ENCODE measurements at regions not wholly inside any gene's neighbourhood (a gene's known extent, or its start where the extent isn't known, plus 50 kb on each side); places are given as distances from the start of the nearest gene placed in this dataset.
"Not testable (repeated sequence)": the region's sequence is repeated elsewhere in the genome, so short reads cannot be mapped to it uniquely, and the experiment has no call there.

- DNase-seq, result peak; percentile 1 to 77 (median 32)
- H3K4me1 Mint-ChIP-seq, result peaks cover 4 to 15% (median 11%) of the 10 kb centered on the region in 4 donors
- peak; percentile 43 to 59 for ATAC-seq (ENCODE audit: low read depth in 2 of 2)
- H3K9me3 Mint-ChIP-seq, result peaks cover 0 to 1% (median 0%) of the 10 kb centered on the region in 7 donors
- H3K27me3 ChIP-seq (ENCODE audit: control insufficient read depth, insufficient read depth, low read length), result no peaks in the 10 kb centered on the region
- H3K4me3 ChIP-seq (ENCODE audit: low read depth, low read length), result no peak overlapping the region
- no peak overlapping the region for H3K4me3 Mint-ChIP-seq
- H3K36me3 ChIP-seq (ENCODE audit: control insufficient read depth, insufficient read depth, low read length), result no peaks in the 10 kb centered on the region
- no peaks in the 10 kb centered on the region for H3K36me3 Mint-ChIP-seq
- H3K27ac ChIP-seq (ENCODE audit: insufficient read depth, low read length, poor library complexity, severe bottlenecking), result no peak overlapping the region
- H3K4me1 ChIP-seq (ENCODE audit: control insufficient read depth, insufficient read depth, low read length, poor library complexity, severe bottlenecking), result no peaks in the 10 kb centered on the region
- no peaks in the 10 kb centered on the region for H3K27me3 Mint-ChIP-seq
- peak overlapping the region in 2 of 3 donors; percentile 16 to 72 for H3K27ac Mint-ChIP-seq
- no peaks in the 10 kb centered on the region for H3K9me3 ChIP-seq (ENCODE audit: control insufficient read depth in 2 of 2, low read length in 2 of 2)
Measured at GRCh38 chr7:106542550-106543220, 118.3 kb downstream of the CCDC71L start.

- H3K9me3 ChIP-seq (ENCODE audit: control insufficient read depth in 2 of 2, low read length in 2 of 2), result no peaks in the 10 kb centered on the region
- H3K27me3 ChIP-seq (ENCODE audit: control insufficient read depth, insufficient read depth, low read length), result no peaks in the 10 kb centered on the region
- H3K4me3 ChIP-seq (ENCODE audit: low read depth, low read length), result no peak overlapping the region
- H3K36me3 Mint-ChIP-seq, result no peaks in the 10 kb centered on the region
- H3K4me3 Mint-ChIP-seq, result no peak overlapping the region
- H3K4me1 ChIP-seq (ENCODE audit: control insufficient read depth, insufficient read depth, low read length, poor library complexity, severe bottlenecking), result no peaks in the 10 kb centered on the region
- H3K27ac ChIP-seq (ENCODE audit: insufficient read depth, low read length, poor library complexity, severe bottlenecking), result no peak overlapping the region
- peaks cover 7 to 25% (median 15%) of the 10 kb centered on the region in 4 donors for H3K4me1 Mint-ChIP-seq
- peaks cover 0 to 3% (median 0%) of the 10 kb centered on the region in 7 donors for H3K9me3 Mint-ChIP-seq
- ATAC-seq (ENCODE audit: low read depth in 2 of 2) (no peak), DNase-seq (no peak)
- H3K36me3 ChIP-seq (ENCODE audit: control insufficient read depth, insufficient read depth, low read length), result no peaks in the 10 kb centered on the region
- H3K27ac Mint-ChIP-seq, result no peak overlapping the region
- H3K27me3 Mint-ChIP-seq, result no peaks in the 10 kb centered on the region
Measured at GRCh38 chr7:106538638-106539037, 122.3 kb downstream of the CCDC71L start.

- Histone ChIP-seq H3K36me3 (ENCODE audit: control insufficient read depth, insufficient read depth, low read length) (no peaks in the 10 kb centered on the region), H3K4me3 (ENCODE audit: low read depth, low read length) (no peak overlapping the region), H3K9me3 (ENCODE audit: control insufficient read depth in 2 of 2, low read length in 2 of 2) (no peaks in the 10 kb centered on the region), H3K27me3 (ENCODE audit: control insufficient read depth, insufficient read depth, low read length) (no peaks in the 10 kb centered on the region), H3K27ac (ENCODE audit: insufficient read depth, low read length, poor library complexity, severe bottlenecking) (no peak overlapping the region), H3K4me1 (ENCODE audit: control insufficient read depth, insufficient read depth, low read length, poor library complexity, severe bottlenecking) (no peaks in the 10 kb centered on the region)
- H3K27me3 Mint-ChIP-seq, result no peaks in the 10 kb centered on the region
- H3K4me1 Mint-ChIP-seq, result peaks cover 0 to 17% (median 9%) of the 10 kb centered on the region in 4 donors
- H3K4me3 Mint-ChIP-seq, result no peak overlapping the region
- H3K36me3 Mint-ChIP-seq, result no peaks in the 10 kb centered on the region
- no peak for DNase-seq
- H3K27ac Mint-ChIP-seq, result peak overlapping the region in 1 of 3 donors; percentile 63
- ATAC-seq (ENCODE audit: low read depth in 2 of 2), result no peak
- H3K9me3 Mint-ChIP-seq, result peaks cover 0 to 3% (median 0%) of the 10 kb centered on the region in 7 donors
Measured at GRCh38 chr7:106537119-106537518, 123.8 kb downstream of the CCDC71L start.

- ATAC-seq (ENCODE audit: low read depth in 2 of 2) (no peak), DNase-seq (no peak)
- no peaks in the 10 kb centered on the region for H3K27me3 Mint-ChIP-seq
- H3K9me3 ChIP-seq (ENCODE audit: control insufficient read depth in 2 of 2, low read length in 2 of 2), result no peaks in the 10 kb centered on the region
- peaks cover 0 to 17% (median 9%) of the 10 kb centered on the region in 4 donors for H3K4me1 Mint-ChIP-seq
- no peak overlapping the region for H3K4me3 Mint-ChIP-seq
- H3K4me1 ChIP-seq (ENCODE audit: control insufficient read depth, insufficient read depth, low read length, poor library complexity, severe bottlenecking), result no peaks in the 10 kb centered on the region
- H3K4me3 ChIP-seq (ENCODE audit: low read depth, low read length), result no peak overlapping the region
- no peak overlapping the region for H3K27ac Mint-ChIP-seq
- no peaks in the 10 kb centered on the region for H3K27me3 ChIP-seq (ENCODE audit: control insufficient read depth, insufficient read depth, low read length)
- H3K9me3 Mint-ChIP-seq, result peaks cover 0 to 3% (median 0%) of the 10 kb centered on the region in 7 donors
- no peaks in the 10 kb centered on the region for H3K36me3 ChIP-seq (ENCODE audit: control insufficient read depth, insufficient read depth, low read length)
- no peak overlapping the region for H3K27ac ChIP-seq (ENCODE audit: insufficient read depth, low read length, poor library complexity, severe bottlenecking)
- H3K36me3 Mint-ChIP-seq, result no peaks in the 10 kb centered on the region
Measured at GRCh38 chr7:106536079-106536478, 124.9 kb downstream of the CCDC71L start.

- Mint-ChIP-seq H3K27me3 (no peaks in the 10 kb centered on the region), H3K27ac (no peak overlapping the region)
Measured at GRCh38 chr7:106535234-106535932, 125.6 kb downstream of the CCDC71L start.

GRCh38 chr7:106534271-106534846, 126.6 kb downstream of the CCDC71L start:
- no peaks in the 10 kb centered on the region for H3K9me3 ChIP-seq (ENCODE audit: control insufficient read depth in 2 of 2, low read length in 2 of 2)
- no peaks in the 10 kb centered on the region for H3K36me3 Mint-ChIP-seq

More at GRCh38 chr7:106535234-106535932, 125.6 kb downstream of the CCDC71L start:
- Mint-ChIP-seq H3K9me3 (peaks cover 0 to 3% (median 0%) of the 10 kb centered on the region in 7 donors), H3K36me3 (no peaks in the 10 kb centered on the region), H3K4me3 (no peak overlapping the region), H3K4me1 (peaks cover 0 to 17% (median 9%) of the 10 kb centered on the region in 4 donors)
- H3K36me3 ChIP-seq (ENCODE audit: control insufficient read depth, insufficient read depth, low read length), result no peaks in the 10 kb centered on the region
- no peaks in the 10 kb centered on the region for H3K27me3 ChIP-seq (ENCODE audit: control insufficient read depth, insufficient read depth, low read length)
- H3K4me3 ChIP-seq (ENCODE audit: low read depth, low read length), result no peak overlapping the region
- H3K9me3 ChIP-seq (ENCODE audit: control insufficient read depth in 2 of 2, low read length in 2 of 2), result no peaks in the 10 kb centered on the region
- DNase-seq (no peak), ATAC-seq (ENCODE audit: low read depth in 2 of 2) (no peak)
- H3K27ac ChIP-seq (ENCODE audit: insufficient read depth, low read length, poor library complexity, severe bottlenecking), result no peak overlapping the region
- no peaks in the 10 kb centered on the region for H3K4me1 ChIP-seq (ENCODE audit: control insufficient read depth, insufficient read depth, low read length, poor library complexity, severe bottlenecking)

GRCh38 chr7:106530183-106530582, 130.8 kb downstream of the CCDC71L start:
- DNase-seq; H3K9me3 ChIP-seq (ENCODE audit: control insufficient read depth in 2 of 2, low read length in 2 of 2); H3K4me1 Mint-ChIP-seq; H3K36me3 Mint-ChIP-seq; H3K4me3 ChIP-seq (ENCODE audit: low read depth, low read length); H3K27me3 Mint-ChIP-seq; H3K9me3 Mint-ChIP-seq; H3K27me3 ChIP-seq (ENCODE audit: control insufficient read depth, insufficient read depth, low read length); H3K4me3 Mint-ChIP-seq; ATAC-seq (ENCODE audit: low read depth in 2 of 2); H3K27ac Mint-ChIP-seq; H3K27ac ChIP-seq (ENCODE audit: insufficient read depth, low read length, poor library complexity, severe bottlenecking); H3K36me3 ChIP-seq (ENCODE audit: control insufficient read depth, insufficient read depth, low read length): not testable (repeated sequence)
- H3K4me1 ChIP-seq (ENCODE audit: control insufficient read depth, insufficient read depth, low read length, poor library complexity, severe bottlenecking), result peaks cover 11% of the 10 kb centered on the region

More at GRCh38 chr7:106534271-106534846, 126.6 kb downstream of the CCDC71L start:
- DNase-seq (no peak), ATAC-seq (ENCODE audit: low read depth in 2 of 2) (no peak)
- H3K9me3 Mint-ChIP-seq, result peaks cover 0 to 3% (median 0%) of the 10 kb centered on the region in 7 donors
- no peaks in the 10 kb centered on the region for H3K27me3 Mint-ChIP-seq
- no peak overlapping the region for H3K27ac Mint-ChIP-seq
- no peak overlapping the region for H3K4me3 Mint-ChIP-seq
- H3K4me1 Mint-ChIP-seq, result peaks cover 0 to 17% (median 7%) of the 10 kb centered on the region in 4 donors
- Histone ChIP-seq H3K27ac (ENCODE audit: insufficient read depth, low read length, poor library complexity, severe bottlenecking) (no peak overlapping the region), H3K4me3 (ENCODE audit: low read depth, low read length) (no peak overlapping the region), H3K4me1 (ENCODE audit: control insufficient read depth, insufficient read depth, low read length, poor library complexity, severe bottlenecking) (no peaks in the 10 kb centered on the region), H3K27me3 (ENCODE audit: control insufficient read depth, insufficient read depth, low read length) (no peaks in the 10 kb centered on the region), H3K36me3 (ENCODE audit: control insufficient read depth, insufficient read depth, low read length) (no peaks in the 10 kb centered on the region)
